ENCODE measurements at regions not wholly inside any gene's neighbourhood (a gene's known extent, or its start where the extent isn't known, plus 50 kb on each side); places are given as distances from the start of the nearest gene placed in this dataset.
"Not testable (repeated sequence)": the region's sequence is repeated elsewhere in the genome, so short reads cannot be mapped to it uniquely, and the experiment has no call there.

- TF ChIP-seq CTCF (IDR thresholded peaks at IDR 0.05; ENCODE audit: low read depth, low read length): no peak
- DNase-seq (ENCODE audit: extremely low read depth, low read depth): no peak
Observed at GRCh38 chr2:39925312-39925711, 146.3 kb upstream of the THUMPD2 start.

GRCh38 chr2:39923455-39923854, 144.4 kb upstream of the THUMPD2 start:
- TF ChIP-seq CTCF (IDR thresholded peaks at IDR 0.05; ENCODE audit: low read depth, low read length): no peak
- DNase-seq (ENCODE audit: extremely low read depth, low read depth): no peak

- no peak for TF ChIP-seq CTCF (IDR thresholded peaks at IDR 0.05; ENCODE audit: low read depth, low read length)
Observed at GRCh38 chr2:39922679-39923405, 143.8 kb upstream of the THUMPD2 start.

GRCh38 chr2:39920307-39920801, 141.3 kb upstream of the THUMPD2 start:
- DNase-seq (ENCODE audit: extremely low read depth, low read depth): no peak

More at GRCh38 chr2:39922679-39923405, 143.8 kb upstream of the THUMPD2 start:
- DNase-seq (ENCODE audit: extremely low read depth, low read depth): no peak

GRCh38 chr2:39919511-39920306, 140.7 kb upstream of the THUMPD2 start:
- DNase-seq (ENCODE audit: extremely low read depth, low read depth): no peak
- TF ChIP-seq CTCF (IDR thresholded peaks at IDR 0.05; ENCODE audit: low read depth, low read length): no peak

More at GRCh38 chr2:39920307-39920801, 141.3 kb upstream of the THUMPD2 start:
- no peak for TF ChIP-seq CTCF (IDR thresholded peaks at IDR 0.05; ENCODE audit: low read depth, low read length)

- no peak for TF ChIP-seq CTCF (IDR thresholded peaks at IDR 0.05; ENCODE audit: low read depth, low read length)
- no peak for DNase-seq (ENCODE audit: extremely low read depth, low read depth)
Observed at GRCh38 chr2:39918886-39919285, 139.8 kb upstream of the THUMPD2 start.

GRCh38 chr2:39917371-39917770, 138.3 kb upstream of the THUMPD2 start:
- not testable (repeated sequence) for DNase-seq (ENCODE audit: extremely low read depth, low read depth)

All from AG09319 (cell line).